ENCODE measurements at regions not wholly inside any gene's neighbourhood (a gene's known extent, or its start where the extent isn't known, plus 50 kb on each side); places are given as distances from the start of the nearest gene placed in this dataset.

- H2AFZ ChIP-seq (replicated peaks; ENCODE audit: low read length, poor library complexity) = no peak overlapping the region
- ATAC-seq (ENCODE audit: low read depth) (no peak), DNase-seq (no peak)
- no peak overlapping the region for H2BK20ac ChIP-seq (ENCODE audit: low read depth, low read length)
- H3K56ac ChIP-seq (ENCODE audit: extremely low read depth, insufficient read depth, low read length) = no peak overlapping the region
- H4K8ac ChIP-seq (ENCODE audit: low read depth in 2 of 2, low read length in 2 of 2) = no peak overlapping the region
- POLR2A ChIA-PET (ENCODE audit: unreplicated experiment) = no interaction called here
- H3K4me2 ChIP-seq (ENCODE audit: low read depth, low read length) = no peak overlapping the region
- no peak overlapping the region for H3K9ac ChIP-seq (ENCODE audit: low read depth, low read length)
- no peak overlapping the region for H2BK120ac ChIP-seq (ENCODE audit: low read depth, low read length)
- no peak overlapping the region for H2BK5ac ChIP-seq (ENCODE audit: low read depth, low read length, poor library complexity, severe bottlenecking)
- H4K5ac ChIP-seq (ENCODE audit: low read depth, low read length) = no peak overlapping the region
- no peak overlapping the region for H3K27ac ChIP-seq (ENCODE audit: insufficient read depth, low read length)
- no peaks in the 10 kb centered on the region for H3K36me3 ChIP-seq (ENCODE audit: control insufficient read depth, insufficient read depth, low read length)
- H2AK9ac ChIP-seq (replicated peaks; ENCODE audit: low read depth, low read length, poor library complexity) = no peak overlapping the region
- no peaks in the 10 kb centered on the region for H4K20me1 ChIP-seq (ENCODE audit: insufficient read depth, low read length)
- TF ChIP-seq NFE2L2 (IDR thresholded peaks at IDR 0.05; ENCODE audit: low read depth, low read length) (no peak), CEBPB (IDR thresholded peaks at IDR 0.05; ENCODE audit: low read depth, low read length) (no peak), BHLHE40 (IDR thresholded peaks at IDR 0.05; ENCODE audit: low read depth, low read length) (no peak), RAD21 (IDR thresholded peaks at IDR 0.05; ENCODE audit: low read length) (no peak), USF2 (IDR thresholded peaks at IDR 0.05; ENCODE audit: low read depth, low read length) (no peak), MXI1 (IDR thresholded peaks at IDR 0.05; ENCODE audit: borderline replicate concordance, low read depth, low read length) (no peak), MAFK (IDR thresholded peaks at IDR 0.05; ENCODE audit: low read depth, low read length) (peak; percentile 72), ELK1 (IDR thresholded peaks at IDR 0.05; ENCODE audit: borderline replicate concordance, low read depth, low read length) (no peak)
- H3K23ac ChIP-seq (ENCODE audit: low read depth, low read length) = no peak overlapping the region
- CTCF ChIA-PET = no interaction called here
- BruUV-seq (replicated peaks) = no TSS peak
- no peak overlapping the region for H3K4me3 ChIP-seq (ENCODE audit: insufficient read depth, low read depth, low read length)
- dilution Hi-C loops (cut with HindIII; ENCODE audit: low sequenced_read_pairs, unreplicated experiment) = no loop called here
- no peak overlapping the region for H4K91ac ChIP-seq (ENCODE audit: insufficient read depth, low read depth, low read length)
- no peaks in the 10 kb centered on the region for H3K9me1 ChIP-seq (ENCODE audit: insufficient read depth, low read length)
- in situ Hi-C loops (cut with MboI; ENCODE audit: low sequenced_read_pairs) = no loop called here
- no peaks in the 10 kb centered on the region for H3K79me1 ChIP-seq (ENCODE audit: low read depth in 1 of 2, low read length in 2 of 2)
- peaks cover 7% of the 10 kb centered on the region; the same call in 1 of the 2 replicates for H3K9me3 ChIP-seq (ENCODE audit: control insufficient read depth, insufficient read depth, low read length)
- no peaks in the 10 kb centered on the region for H3K4me1 ChIP-seq (ENCODE audit: control insufficient read depth, insufficient read depth, low read length)
- no peak overlapping the region for H3K4ac ChIP-seq (ENCODE audit: low read depth, low read length)
- intact Hi-C loops (cut with micrococcal nuclease) = no loop called here
- H3K27me3 ChIP-seq (ENCODE audit: control insufficient read depth, insufficient read depth, low read length) = no peaks in the 10 kb centered on the region
- H2BK15ac ChIP-seq (ENCODE audit: low read depth, low read length) = no peak overlapping the region
- H2AK5ac ChIP-seq (ENCODE audit: low read depth, low read length) = no peak overlapping the region
- H3K18ac ChIP-seq (ENCODE audit: low read depth, low read length) = no peak overlapping the region
- no CpG with 5 or more reads among the region's 2 CpGs for WGBS, 2 experiments (ENCODE audit: extremely low coverage in 2 of 2, insufficient read length in 1 of 2)
- no peak overlapping the region for H3K14ac ChIP-seq (replicated peaks; ENCODE audit: low read depth, low read length)
Observed at GRCh38 chr10:84896909-84897308, 568.5 kb downstream of the CCSER2 start.
